Mucosa of descending colon (tissue), 3 donors: ENCODE measurements at regions not wholly inside any gene's neighbourhood (a gene's known extent, or its start where the extent isn't known, plus 50 kb on each side); places are given as distances from the start of the nearest gene placed in this dataset.
A peak's percentile ranks its signal among the peaks of the same experiment; 100 is the strongest.

Experiments used
- ATAC-seq: fragments of 200-7000 bp; cut with Tn5 transposase; one replicate; pipeline ENCODE4 v1.9.1; 2020; ENCODE audit warnings: mild to moderate bottlenecking, moderate library complexity
- DNase-seq, 3 donors: peaks; one replicate each; pipeline ENCODE4 v3.0.0-alpha.2; 2020
- H3K36me3 ChIP-seq: fragments of 200-600 bp; one replicate; pipeline ENCODE4 v1.8.0; 2021; ENCODE audit warnings: low read depth, mild to moderate bottlenecking
- H3K4me1 ChIP-seq: fragments of 200-600 bp; one replicate; pipeline ENCODE4 v1.8.0; 2021; ENCODE audit warnings: low read depth, mild to moderate bottlenecking
- H3K4me3 ChIP-seq: fragments of 200-600 bp; one replicate; pipeline ENCODE4 v1.8.0; 2021; ENCODE audit warnings: mild to moderate bottlenecking
- H3K9me3 ChIP-seq: fragments of 200-600 bp; one replicate; pipeline ENCODE4 v1.8.0; 2021; ENCODE audit warnings: mild to moderate bottlenecking
- intact Hi-C, 2 donors: fragments of 100-400 bp; cut with DNase I in 1 of 2; cut with micrococcal nuclease in 1 of 2; formaldehyde crosslinking; loops; one replicate each; pipeline versions ENCODE4 v1.11.0 to v1.11.1; 2022; cut with DNase I, micrococcal nuclease
- TF ChIP-seq, protein P1 (sequence below): fragments of 200-600 bp; IDR thresholded peaks from one replicate; pipeline ENCODE4 v1.8.0; 2022; ENCODE audit warnings: antibody characterized with exemption, mild to moderate bottlenecking
- donor health status: DM: no; HTN: no; CAD: no; lungs with moderate emphysema.
- donor health status: DM: no; HTN: no; CAD: no.
- donor health status: DM: no; HTN: yes; CAD: no.

DNA sequence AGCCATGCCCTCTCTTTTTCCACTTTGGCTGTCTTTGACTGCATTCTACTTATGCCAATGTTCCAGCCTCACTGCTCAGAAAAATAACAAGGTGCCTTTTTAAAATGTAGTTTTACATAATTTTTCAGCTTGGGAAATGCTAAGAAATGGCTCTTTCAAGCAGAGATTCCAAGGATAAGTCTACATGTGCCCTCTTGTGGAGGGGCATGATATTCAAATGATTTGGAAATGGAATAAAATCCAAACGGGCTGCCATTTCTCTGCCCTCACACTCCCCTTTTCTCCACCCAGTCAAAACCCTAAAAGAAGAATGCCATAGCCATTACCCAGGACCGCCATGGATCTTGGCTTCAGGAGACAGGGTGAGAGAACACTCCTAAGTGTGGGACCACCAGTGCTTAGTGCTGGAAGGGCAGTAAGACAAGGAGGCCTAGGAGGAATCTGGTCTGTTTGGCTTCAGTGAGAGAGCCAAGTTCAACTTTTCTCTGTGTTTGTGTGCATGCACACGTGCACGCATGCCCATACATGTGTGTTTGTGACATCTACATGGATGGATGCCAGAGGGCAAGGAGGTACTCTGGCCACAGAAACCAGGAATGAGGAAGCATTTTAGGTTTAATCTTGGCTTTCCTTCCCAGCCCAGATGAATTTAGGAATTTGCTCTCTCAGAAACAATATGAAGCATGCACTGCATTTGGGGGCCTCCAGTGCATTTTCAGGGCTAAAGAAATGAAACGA lies 174.0 kb upstream of the SLC14A2 start:
- H3K36me3 ChIP-seq, result no peaks in the 10 kb centered on the region
- peak in 1 of 3 donors; percentile 20 for DNase-seq
- no peaks in the 10 kb centered on the region for H3K4me1 ChIP-seq
- H3K9me3 ChIP-seq, result no peaks in the 10 kb centered on the region
- peak; percentile 14 for ATAC-seq
- no peak overlapping the region for H3K4me3 ChIP-seq
- intact Hi-C loops, result no loop called here
- TF ChIP-seq, protein P1, sequence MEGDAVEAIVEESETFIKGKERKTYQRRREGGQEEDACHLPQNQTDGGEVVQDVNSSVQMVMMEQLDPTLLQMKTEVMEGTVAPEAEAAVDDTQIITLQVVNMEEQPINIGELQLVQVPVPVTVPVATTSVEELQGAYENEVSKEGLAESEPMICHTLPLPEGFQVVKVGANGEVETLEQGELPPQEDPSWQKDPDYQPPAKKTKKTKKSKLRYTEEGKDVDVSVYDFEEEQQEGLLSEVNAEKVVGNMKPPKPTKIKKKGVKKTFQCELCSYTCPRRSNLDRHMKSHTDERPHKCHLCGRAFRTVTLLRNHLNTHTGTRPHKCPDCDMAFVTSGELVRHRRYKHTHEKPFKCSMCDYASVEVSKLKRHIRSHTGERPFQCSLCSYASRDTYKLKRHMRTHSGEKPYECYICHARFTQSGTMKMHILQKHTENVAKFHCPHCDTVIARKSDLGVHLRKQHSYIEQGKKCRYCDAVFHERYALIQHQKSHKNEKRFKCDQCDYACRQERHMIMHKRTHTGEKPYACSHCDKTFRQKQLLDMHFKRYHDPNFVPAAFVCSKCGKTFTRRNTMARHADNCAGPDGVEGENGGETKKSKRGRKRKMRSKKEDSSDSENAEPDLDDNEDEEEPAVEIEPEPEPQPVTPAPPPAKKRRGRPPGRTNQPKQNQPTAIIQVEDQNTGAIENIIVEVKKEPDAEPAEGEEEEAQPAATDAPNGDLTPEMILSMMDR, result no peak

DNA sequence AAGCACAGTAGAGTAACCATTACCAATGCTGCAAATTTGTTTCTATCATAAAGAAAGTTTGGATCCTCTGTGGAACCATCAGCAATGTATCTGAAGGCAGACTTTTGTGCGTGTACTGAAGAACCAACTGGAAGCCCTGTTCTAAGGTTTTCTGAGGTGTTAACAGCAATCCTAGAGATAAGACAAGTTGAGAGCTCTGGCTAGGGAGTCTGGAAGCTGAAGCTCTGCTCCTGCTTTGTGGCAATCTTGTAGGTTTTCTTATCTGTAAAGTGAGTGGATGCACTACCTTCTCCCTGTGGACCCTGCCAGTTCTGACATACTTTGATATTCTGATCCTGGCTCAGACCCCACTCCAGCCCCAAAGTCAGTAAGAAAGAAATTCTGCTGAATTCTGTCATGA lies 171.2 kb upstream of the SLC14A2 start:
- H3K4me1 ChIP-seq, result peaks cover 7% of the 10 kb centered on the region
- TF ChIP-seq, protein P1, result no peak
- H3K4me3 ChIP-seq, result no peak overlapping the region
- intact Hi-C loops, result no loop called here
- no peaks in the 10 kb centered on the region for H3K9me3 ChIP-seq
- no peaks in the 10 kb centered on the region for H3K36me3 ChIP-seq
- DNase-seq (no peak), ATAC-seq (no peak)

DNA sequence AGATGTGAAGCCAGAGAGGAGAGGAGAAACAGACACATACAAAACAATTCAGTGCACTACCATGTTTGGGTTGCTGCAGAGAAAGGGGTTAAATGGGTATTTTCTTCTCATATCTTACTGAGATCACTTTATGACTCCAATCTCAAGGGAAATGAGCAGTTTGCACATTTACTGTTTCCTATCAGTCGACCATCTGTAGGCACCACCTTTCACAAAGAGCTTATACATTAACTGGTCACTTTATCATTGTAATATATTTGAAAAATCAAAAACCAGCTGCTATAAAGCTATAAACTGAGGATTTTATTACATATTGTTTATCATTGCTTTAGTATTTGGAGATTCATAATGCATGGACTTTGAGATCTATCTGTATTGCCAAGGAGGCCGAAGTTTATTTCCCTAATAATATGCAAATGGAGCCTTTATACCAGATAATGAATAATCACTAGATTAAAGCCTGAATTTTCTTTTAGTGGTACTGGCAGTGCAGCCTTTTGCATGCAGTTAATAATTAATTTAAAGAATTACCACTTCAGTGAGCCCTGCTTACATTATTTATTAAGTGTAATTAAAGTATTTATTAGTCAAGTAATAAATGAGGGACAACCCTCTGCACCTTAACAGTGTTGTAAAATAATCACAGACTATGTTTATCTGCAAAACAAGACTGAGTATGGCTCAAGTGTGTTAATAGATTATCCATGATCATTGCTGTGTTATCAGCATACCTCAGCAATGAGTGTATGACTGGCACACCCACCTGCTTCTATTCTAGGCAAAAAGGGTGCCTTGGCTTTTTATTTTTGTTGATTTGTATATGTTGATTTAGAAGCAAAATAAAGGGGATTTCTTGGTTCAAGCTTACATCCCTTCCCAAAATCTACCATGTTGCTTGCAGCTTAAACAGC lies 167.7 kb upstream of the SLC14A2 start:
- no peaks in the 10 kb centered on the region for H3K9me3 ChIP-seq
- no peaks in the 10 kb centered on the region for H3K36me3 ChIP-seq
- no peak overlapping the region for H3K4me3 ChIP-seq
- intact Hi-C loops, result no loop called here
- peak; percentile 88 for ATAC-seq
- TF ChIP-seq, protein P1, result no peak
- peaks cover 7% of the 10 kb centered on the region for H3K4me1 ChIP-seq
- DNase-seq, result peak in 1 of 3 donors; percentile 21

DNA sequence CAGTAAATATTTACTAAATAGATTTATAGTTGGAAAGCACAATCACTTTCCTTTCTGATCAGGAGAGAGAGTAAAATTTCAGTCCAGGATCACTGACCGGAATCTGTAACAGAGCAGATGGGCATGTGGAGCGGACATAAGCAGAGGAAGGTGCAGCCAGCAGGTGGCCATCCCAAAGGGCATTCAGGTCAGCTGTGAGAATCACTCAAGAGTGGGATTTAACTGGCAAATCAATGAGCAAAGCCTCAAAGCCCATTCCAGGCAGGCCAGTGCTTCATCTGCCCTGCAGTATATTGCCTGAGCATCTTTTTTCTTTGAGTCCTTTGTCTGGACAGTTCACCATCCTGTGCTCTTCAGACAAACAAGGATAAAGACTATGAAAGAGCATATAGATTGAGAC lies 166.4 kb upstream of the SLC14A2 start:
- TF ChIP-seq, protein P1, result no peak
- Histone ChIP-seq H3K36me3 (no peaks in the 10 kb centered on the region), H3K9me3 (no peaks in the 10 kb centered on the region), H3K4me3 (no peak overlapping the region), H3K4me1 (peaks cover 7% of the 10 kb centered on the region)
- DNase-seq, result no peak
- ATAC-seq, result no peak
- intact Hi-C loops, result no loop called here

DNA sequence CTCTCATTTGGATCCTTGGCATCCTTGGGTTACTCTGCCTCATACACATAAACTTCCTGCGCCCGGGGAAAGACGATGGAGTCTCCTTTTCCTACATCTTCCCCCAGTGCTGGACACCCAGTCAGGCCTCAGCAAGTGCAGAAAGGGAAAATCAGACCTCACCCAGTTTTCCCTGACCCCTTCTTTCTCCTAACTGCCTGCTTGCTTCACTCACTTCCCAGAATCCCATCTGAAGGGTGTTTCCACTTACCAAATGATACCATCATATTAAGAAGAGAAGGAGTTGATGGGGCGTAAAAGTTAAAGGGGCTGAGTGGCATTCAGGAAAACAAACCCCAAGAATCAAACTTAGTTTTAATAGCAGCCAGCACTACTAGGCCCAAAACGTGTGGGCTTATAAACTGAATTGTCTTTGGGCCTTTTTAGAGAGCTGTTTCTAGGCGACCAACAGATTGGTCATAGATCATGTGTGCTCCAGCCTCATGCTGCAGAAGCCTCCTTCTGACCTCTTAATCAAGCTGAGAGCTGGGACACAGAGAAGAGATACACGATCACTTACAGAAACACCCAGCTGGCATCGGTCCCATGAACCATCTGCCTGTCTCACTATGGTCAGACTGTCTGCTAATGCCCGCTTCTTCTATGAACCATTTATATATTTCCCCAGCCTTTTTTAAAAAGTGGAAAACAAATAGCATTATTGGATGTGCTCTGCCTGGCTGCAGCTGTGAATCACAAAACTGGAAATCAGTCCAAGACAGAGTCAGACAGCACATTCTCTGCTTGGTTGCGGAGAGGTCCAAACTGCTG lies 165.7 kb upstream of the SLC14A2 start:
- peaks cover 7% of the 10 kb centered on the region for H3K4me1 ChIP-seq
- ATAC-seq (peak; percentile 10), DNase-seq (peak; percentile 48 to 71 (median 48))
- intact Hi-C loops, result no loop called here
- TF ChIP-seq, protein P1, result no peak
- H3K36me3 ChIP-seq, result no peaks in the 10 kb centered on the region
- H3K9me3 ChIP-seq, result no peaks in the 10 kb centered on the region
- no peak overlapping the region for H3K4me3 ChIP-seq
